GM18499 (cell line): ENCODE measurements at regions not wholly inside any gene's neighbourhood (a gene's known extent, or its start where the extent isn't known, plus 50 kb on each side); places are given as distances from the start of the nearest gene placed in this dataset.
"Not testable (repeated sequence)": the region's sequence is repeated elsewhere in the genome, so short reads cannot be mapped to it uniquely, and the experiment has no call there.

Experiments
- ATAC-seq: cut with Tn5 transposase; IDR thresholded peaks from one replicate; pipeline ENCODE4 v1.9.1; 2021; ENCODE audit warnings: moderate number of reproducible peaks; ENCODE audit not compliant: insufficient read depth, unreplicated experiment

DNA sequence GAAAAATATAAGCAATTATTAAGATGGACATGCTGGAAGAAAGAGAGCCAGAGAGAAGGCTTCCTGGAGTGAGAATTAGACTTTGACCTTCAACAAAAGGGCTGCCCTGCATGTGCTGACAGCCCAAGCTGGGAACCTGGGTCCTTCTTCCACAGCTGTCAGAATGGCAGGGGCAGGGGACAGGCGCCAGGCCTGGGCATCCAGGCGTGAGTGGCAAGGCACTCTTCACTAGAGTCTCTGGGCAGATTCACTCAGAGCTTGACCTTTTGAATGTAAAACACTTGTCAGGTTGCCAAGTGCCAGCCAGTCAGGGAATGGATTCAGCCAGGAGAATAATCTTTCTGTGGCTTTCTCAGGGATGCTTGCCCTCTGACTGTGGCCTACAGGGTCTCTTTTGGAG lies 119.1 kb upstream of the CLINT1 start:
- no peak for ATAC-seq

DNA sequence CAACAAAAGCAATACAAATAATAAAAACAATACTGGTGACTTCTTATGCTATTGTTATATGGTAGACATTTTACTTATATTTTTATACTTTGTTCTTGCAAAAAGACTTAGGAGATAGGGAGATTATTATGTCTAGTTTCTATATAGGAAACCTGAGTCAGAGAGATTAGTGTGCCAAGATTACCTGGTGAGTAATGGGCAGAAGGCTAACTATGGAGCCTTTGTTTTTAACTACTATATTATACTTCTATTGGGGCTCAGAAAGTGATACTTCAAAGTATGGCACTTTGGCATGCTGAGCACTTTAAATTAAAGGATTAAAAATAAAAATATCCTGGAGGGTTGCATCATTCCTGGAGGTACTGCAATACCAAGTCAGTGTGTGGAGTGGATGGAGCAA lies 117.5 kb upstream of the CLINT1 start:
- no peak for ATAC-seq

DNA sequence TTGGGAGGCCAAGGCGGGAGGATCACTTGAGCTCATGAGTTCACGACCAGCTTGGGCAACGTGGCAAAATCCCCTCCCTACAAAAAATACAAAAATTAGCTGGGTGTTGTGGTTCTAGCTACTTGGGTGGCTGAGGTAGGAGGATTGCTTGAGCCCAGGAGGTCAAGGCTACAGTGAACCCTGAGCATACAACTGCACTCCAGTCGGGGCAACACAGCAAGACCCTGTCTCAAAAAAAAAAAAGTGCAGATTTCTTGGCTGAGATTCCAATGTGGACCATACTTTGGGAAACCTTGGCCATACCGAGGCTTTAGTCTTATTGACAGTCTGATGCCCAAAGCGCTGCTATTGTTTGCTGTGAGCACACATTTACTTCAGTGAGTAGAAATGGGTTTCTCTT lies 113.6 kb upstream of the CLINT1 start:
- ATAC-seq, result no peak

DNA sequence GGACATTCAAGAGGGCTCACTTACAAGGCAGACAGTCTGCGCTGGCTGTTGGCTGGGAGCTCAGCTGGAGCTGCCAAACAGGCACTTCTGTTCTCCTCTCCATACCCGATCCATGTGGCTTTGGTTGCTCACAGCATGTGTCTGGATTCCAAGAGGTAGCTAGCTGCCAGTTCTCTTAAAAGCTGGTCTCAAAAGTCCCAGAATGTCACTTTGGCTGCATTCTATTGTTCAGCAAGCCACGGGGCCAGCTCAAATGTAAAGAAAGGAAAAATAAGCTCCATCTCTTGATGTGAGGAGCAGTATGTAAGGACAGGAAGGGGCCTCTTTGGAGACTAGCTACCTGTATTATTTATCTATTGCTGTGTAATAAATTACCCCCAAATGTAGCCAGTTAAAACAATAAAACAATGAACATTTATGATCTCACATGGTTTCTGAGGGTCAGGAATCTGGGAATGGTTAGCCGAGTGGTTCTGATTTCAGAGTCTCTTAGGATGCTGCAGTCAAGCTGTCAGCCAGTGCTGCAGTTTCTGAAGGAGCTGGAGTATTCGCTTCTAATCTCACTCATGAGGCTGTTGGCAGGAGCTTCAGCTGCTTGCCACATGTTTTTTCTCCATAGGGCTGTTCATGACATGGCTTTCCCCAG lies 112.7 kb upstream of the CLINT1 start:
- ATAC-seq, result no peak

DNA sequence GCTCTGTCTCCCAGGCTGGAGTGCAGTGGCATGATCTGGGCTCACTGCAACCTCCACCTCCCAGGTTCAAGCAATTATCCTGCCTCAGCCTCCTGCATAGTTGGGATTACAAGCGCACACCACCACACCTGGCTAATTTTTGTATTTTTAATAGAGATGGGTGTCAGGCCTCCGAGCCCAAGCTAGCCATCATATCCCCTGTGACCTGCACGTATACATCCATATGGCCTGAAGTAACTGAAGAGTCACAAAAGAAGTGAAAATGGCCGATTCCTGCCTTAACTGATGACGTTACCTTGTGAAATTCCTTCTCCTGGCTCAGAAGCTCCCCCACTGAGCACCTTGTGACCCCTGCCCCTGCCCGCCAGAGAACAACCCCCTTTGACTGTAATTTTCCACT lies 109.6 kb upstream of the CLINT1 start:
- not testable (repeated sequence) for ATAC-seq

DNA sequence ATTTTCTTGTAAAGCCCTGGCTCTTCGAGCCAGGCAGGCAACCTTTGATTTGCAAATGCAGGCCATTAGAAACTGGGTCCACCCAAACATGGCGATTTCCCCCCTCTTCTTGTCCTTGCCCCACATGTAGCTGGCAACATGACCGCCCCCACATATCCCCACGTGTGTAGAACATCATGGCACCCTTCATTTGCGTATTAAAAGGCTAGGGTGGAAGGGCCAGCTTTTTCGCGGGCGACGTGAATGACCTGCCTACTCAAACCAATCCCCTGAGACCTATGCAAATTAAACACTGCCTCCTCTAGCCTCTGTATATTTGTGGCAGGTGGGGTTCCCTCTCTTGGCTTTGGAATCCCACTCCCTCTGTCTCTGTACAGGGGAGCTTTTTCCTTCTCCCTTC lies 107.0 kb upstream of the CLINT1 start:
- no peak for ATAC-seq

DNA sequence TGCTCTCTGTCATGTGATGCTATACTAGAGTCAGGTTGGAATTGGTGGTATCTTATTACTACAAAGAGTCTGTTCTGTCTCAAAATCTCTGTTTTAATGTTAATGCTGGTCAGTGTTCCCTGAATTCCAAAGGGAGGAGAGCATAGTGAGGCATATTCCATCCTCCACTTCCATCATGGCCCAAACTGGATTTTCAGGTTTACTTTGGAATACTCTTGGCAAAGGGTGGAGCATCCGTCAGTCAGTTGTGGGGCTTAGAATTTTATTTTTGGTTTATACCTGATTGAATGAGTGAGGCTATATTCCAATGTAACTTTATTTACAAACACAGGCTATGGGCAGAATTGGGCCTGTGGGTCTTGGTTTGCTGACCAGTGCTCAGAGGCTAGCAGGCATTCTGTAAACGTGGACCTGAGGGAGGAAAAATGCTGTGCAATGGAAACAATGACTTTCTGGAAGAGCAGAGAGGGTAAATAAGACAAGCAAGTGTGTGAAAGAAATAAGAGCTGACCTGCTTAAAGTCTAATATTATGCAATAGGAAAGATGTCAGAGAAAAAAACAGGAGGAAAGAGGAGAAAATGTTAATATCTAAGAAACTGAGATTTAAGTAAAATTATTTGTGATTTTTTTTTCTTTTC lies 106.2 kb upstream of the CLINT1 start:
- ATAC-seq, result no peak

DNA sequence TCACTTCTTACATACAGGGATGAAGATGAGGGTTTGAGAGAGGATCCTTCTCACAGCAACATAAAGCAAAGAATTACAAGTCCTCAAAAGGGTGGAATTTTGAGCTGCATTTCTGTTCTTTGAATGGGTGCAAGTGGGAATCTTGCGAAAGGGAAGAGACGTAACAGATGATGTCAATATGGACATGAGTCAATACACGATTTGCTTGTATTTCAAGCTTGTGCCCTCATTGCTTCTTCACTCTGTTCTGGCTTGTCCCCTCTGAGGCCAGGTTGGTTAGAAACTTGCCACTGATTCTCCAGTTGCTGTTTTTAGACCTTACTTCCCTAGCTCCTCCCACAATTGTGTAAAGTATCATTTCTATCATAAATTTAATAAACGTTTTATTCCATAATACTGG lies 104.8 kb upstream of the CLINT1 start:
- no peak for ATAC-seq

DNA sequence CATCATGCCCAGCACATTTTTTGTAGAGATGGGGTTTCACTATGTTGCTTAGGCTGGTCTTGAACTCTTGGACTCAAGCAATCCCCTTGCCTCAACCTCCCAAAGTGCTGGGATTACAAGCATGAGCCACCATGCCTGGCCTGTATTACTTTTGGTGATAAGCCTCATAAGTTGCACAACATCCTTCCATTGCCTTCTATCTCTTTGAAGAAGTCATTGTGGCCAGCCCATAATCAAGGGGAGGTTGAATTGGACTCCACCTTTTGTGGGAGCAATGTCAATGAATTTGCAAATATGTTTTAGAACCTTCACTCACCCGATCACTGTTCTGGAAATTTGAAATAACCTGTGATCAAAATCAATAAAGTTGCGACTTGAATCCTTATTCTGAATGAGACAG lies 104.3 kb upstream of the CLINT1 start:
- ATAC-seq, result no peak

DNA sequence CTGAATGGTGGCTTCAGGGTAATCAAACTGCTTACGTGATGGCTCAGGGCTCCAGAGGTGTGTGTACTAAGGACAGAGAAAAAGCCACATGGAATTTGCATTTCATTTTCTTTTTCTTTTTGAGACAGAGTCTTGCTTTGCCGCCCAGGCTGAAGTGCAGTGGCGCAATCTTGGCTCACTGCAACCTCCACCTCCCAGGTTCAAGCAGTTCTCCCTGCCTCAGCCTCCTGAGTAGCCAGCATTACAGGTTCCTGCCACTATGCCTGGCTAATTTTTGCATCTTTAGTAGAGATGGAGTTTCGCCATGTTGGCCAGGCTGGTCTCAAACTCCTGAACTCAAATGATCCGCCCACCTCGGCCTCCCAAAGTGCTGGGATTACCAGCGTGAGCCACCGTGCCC lies 103.7 kb upstream of the CLINT1 start:
- ATAC-seq, result not testable (repeated sequence)

DNA sequence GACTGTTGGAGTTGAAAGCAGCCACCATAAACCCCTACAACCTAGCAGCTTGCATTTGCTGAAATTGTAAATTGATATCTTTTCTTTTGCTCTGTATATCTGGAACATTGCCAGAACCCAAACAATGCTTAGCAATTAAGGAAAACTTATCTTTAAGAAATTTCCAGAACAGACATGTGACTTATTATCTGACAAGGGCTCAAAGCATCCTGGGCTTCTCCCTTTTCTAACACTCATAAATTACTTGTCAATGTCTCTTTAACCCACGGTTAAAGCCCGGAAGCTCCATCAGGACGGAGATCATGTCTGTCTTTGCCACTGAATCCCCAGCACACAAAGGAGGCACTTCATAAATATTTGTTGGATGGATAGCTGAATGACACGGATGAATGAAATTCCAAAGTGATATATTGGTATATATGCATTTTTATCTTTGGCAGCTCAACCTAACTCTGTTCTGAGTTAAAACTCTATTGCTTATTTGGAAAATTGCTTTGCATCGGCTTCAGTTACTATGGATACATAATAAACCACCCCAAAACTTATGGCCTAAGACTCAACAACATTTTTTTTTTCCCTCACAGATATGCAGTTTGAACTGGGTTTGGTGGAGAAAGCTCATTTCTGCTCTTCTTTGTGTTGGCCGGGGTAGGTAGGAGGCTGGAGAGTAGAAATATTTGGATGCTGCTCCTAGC lies 103.1 kb upstream of the CLINT1 start:
- ATAC-seq, result no peak

DNA sequence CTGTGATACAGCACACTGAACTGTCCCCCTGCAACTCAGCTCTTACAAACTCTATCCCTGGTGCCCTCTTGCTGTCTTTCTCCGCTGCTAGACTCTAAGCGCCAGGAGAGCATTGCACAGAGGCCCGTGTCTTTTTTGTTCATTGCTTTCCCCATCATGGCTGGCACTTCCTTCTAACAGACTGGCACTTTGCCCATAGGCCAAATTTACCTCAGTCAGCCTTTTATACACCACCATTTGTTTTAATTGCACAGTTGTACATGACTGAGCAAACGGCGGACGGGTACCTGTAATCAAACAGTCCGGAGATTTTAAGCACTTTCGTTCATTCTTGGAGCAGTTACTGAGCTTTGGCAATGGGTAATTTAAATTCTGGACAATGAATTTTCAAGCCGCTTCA lies 102.2 kb upstream of the CLINT1 start:
- ATAC-seq, result no peak

DNA sequence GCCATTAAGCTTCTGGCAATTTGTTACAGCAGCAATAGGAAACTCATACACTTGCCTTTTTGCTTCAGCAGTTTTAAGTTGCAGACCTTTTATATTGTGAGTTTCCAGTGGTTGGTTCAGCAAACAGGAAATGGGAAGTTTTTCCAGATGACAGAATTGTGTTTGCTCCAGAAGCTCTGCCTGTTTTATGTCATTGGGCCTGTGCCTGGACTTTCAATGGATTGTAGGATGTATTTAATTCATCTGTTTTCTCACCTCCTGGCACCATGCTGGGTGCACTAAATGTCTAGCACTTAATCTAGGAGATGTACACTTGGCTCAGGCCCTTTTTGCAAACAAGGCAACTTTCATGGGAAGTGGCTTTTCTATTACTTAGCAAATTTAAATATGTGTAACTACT lies 100.4 kb upstream of the CLINT1 start:
- no peak for ATAC-seq

DNA sequence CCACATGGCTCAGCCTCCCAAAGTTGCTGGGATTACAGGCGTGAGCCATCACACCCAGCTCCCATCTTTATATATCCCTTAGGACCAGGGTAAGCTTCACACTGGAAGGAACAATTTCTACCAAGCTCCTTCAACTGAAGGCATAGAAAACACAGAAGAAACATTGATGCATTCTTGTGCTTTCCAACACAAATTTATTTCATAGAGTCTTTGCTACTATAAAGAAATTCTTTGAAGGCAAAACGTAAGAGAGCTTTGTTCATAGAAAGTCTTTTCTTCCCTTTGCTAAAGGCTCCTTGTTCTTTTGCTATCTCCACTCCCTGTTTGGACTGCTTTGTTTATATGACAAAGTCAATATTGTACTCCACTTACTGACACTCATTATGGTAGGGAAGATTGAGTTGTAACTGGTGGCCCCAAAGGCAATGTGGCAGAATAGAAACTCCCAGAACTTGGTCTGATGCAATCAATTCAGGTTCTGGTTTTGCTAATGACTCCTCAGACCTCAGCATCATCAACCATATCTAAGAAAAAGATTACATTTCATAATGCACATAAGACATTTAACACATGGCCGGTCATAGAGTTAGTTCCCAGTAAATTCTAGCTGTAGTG lies 97.4 kb upstream of the CLINT1 start:
- no peak for ATAC-seq

DNA sequence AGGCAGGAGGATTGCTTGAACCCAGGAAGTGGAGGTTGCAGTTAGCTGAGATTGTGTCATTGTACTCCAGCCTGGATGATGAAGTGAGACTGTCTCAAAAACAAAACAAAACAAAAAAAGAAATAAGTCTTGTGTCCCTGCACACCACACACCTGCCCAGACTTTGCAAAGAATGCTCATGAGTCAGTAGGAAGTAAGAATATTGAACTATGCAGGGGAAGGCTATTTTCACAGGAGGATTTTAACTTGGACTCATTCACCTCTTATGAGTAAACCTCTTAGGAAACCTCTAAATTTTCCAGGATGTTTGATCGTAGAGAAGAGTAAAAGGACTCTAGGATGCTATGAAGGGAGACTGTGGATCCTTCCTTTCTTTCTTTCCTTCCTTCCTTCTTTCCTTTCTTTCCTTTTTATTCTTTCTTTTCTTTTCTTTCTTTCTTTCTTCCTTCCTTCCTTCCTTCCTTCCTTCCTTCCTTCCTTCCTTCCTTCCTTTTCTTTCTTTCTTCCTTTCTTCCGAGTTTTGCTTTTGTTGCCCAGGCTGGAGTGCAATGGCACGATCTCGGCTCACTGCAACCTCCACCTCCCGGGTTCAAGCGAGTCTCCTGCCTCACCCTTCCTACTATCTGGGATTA lies 96.7 kb upstream of the CLINT1 start:
- ATAC-seq, result no peak

DNA sequence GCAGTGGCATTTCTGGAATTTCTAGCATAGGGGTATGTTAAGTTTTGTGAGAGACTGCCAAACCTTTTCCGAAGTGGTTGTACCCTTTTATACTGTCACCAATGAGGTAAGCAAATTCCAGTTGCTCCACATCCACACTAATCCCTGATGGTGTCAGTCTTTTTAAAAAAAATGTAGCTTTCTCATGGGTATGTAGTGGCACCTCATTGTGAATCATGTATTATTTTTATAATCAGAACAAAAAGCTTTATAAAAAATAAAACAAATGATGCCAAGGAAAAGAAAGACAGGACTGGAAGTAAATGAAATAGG lies 93.4 kb upstream of the CLINT1 start:
- no peak for ATAC-seq

DNA sequence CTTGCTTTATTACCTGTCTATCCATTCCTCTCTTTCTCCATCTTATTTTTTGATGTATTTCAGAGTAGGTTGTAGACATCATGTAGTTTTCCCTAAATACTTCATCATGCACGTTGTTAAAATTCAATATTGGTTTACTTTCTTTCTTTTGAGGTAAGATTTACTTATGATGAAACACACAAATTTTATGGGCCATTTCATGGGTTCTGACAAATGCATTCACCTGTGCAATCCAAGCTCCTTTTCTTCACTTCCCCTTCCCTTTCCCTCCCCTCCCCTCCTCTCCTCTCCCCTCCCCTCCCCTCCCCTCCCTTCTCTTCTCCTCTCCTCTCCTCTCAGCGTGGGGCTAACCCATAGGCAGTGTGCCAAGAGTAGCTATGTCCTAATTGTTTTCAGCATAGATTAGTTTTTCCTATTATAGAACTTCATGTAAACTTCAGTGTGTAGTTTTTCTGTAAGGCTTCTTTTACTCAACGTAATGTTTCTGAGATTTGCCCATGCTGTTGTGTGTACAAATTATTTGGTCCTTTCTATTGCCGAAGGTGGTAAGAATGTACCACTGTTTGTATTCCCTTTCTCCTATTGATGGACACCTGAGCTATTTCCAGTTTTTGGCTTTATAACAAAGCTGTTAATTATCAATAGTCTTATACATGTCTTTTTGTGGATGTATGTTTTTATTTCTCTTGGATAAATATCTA lies 92.9 kb upstream of the CLINT1 start:
- ATAC-seq, result no peak

DNA sequence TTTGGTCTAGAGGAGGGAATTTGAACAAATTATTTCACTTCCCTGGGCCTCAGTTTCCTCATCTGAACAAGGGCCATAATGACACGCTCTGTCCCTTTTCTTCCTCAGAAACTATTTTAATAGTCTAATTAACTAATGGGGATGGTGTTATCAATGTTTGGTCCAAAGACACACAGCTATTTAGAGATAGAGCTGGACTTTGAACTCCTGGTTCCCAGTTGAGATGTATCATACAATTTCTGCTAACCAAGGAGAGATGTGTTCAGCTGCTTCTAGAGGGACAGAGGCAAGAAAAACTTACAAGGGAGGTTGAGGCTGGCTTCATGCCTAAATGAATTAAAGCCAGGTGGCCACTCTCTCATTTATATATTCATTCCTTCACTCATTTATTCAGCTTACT lies 90.6 kb upstream of the CLINT1 start:
- ATAC-seq, result no peak

DNA sequence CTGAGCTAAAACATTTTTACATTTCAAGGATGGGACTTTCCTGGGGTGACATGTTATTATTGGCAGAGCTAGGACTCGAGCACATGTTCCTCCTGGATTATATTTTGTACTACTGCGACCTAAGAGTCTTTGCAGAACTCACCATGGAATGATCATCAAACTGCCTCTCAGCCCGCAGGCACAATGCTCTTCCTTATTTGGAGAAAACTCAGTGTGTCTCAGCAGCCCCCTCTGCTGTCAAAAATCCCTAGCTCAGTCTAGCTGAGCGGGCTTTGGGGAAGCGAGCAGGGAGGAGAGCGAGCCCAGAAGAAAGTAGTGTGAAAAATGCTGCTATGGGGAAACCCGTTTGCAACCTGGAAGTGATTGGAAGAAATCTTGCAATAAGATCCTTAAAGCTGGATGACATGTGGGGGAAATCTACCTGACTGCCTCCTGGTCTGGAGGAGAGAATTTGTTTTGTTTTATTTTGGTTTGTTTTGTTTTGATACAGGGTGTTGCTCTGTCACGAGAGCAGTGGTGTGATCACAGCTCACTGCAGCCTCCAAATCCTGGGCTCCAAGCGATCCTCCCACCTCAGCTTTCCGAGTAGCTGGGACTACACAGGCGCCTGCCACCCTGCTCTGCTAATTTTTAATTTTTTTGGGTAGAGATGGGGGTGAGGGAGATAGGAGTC lies 89.9 kb upstream of the CLINT1 start:
- ATAC-seq, result no peak

DNA sequence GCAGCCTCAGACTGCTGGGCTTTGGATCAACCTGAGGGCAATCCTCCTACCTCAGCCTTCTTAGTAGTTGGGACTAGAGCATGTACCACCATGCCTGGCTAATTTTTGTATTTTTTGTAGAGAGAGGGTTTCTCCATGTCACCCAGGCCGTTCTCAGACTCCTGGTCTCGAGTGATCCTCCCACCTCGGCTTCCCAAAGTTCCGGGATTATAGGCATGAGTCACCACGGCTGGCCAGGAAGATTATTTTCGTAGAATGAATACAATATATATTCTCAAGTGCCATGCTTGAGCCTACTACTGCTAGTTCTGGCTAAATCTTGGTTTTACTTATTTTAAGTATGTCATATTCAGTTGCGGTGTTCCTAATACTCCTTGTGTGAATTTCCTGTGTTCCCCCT lies 88.2 kb upstream of the CLINT1 start:
- ATAC-seq, result no peak
